Hematopoietic multipotent progenitor cell treated with erythropoietin and hydrocortisone succinate and interleukin-3 and kit ligand, for 8 days (in vitro differentiated cells): ENCODE measurements at regions not wholly inside any gene's neighbourhood (a gene's known extent, or its start where the extent isn't known, plus 50 kb on each side); places are given as distances from the start of the nearest gene placed in this dataset.

Experiments used
- DNase-seq: peaks from one replicate; pipeline ENCODE4 v3.0.0-alpha.2; 2015

DNA sequence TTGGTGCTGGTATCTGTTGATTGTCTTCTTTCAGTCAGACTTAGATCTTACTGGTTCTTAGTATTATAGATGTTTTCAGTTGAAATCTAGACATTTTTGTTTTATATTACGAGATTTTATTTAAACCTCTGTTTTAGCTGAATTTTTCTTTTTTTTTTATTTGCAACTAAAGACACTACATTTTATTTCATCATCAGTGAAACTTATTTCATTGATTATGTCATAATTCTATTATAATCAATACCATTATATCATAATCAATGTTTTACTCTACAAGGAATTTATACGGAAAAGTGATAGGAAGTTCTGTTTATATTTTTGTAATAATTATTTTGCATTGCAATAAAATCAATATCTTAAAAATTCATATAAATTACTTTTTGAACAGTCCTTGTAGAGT lies 477.4 kb upstream of the MDFIC2 start:
- no peak for DNase-seq

DNA sequence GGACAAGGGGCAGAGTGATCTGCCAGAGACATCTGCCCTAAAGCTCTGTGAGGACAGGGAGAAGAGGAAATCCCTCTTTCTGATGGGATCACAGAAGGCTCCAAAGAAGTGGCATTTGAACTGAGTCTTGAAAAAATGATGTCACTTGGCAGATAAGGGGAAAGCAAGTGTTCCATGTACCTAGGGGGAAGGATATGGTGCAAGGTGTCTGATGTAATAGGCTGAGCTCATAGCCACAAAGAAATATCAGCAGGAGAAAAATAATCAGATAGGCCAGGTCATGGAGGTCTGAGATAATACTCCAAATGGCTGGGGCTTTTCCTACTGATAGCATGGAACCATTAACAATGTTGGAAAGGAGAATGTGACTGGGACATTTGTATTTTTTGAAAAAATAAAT lies 468.4 kb upstream of the MDFIC2 start:
- DNase-seq, result no peak

DNA sequence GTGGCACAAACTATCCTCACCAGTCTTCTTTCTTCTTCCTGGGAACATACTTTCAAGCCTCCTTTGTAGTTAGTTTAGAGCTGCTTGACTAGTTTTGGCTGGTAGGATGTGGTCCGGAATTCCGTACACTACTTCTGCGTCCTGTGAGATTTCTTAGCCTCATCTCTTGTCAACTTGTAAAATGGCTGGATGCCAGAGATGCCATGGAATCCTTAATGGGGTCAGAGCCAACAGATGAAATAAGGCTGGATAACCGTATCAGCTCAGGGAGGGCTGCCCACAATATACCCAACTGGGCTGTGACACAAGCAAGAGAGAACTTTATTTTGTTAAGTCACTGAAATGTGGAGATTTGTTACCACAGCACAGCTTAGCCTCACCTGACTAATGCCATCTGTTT lies 466.9 kb upstream of the MDFIC2 start:
- DNase-seq, result no peak

DNA sequence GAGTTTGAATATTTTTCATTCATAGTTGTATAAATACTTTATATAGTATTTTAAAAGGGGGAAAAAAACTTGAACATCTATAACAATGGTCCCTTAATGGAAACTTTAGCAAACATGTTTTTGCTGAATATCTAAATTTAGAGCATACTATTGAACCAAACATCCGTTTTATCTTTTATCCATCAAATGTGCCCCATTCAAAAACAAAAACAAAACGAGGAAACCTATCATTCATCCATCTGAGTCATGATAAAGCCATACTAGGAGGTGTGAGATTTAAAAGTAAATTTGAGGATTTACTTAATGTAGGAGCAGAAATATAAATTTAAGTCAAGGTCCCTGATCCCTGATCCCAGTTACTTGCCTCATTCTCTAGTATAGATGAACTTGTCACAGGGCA lies 463.6 kb upstream of the MDFIC2 start:
- no peak for DNase-seq

DNA sequence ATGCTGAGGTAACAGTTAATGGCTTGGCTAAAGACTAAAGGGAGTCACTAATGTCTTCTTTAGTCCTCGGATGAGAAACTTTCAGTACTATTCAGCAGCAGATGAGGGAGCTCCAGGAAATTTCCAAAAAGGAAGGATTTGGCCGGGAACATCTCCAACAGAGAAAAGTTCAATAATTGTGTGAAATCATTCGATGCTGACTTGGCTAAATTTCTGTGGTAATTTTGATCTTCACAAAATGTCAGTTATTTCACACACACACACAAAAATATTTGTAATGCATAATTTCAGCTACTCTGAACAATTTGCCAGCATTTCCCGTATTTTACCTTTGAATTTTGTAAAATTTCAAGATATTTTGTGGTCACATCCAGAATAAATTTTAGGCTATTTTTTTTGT lies 462.8 kb upstream of the MDFIC2 start:
- DNase-seq, result no peak

DNA sequence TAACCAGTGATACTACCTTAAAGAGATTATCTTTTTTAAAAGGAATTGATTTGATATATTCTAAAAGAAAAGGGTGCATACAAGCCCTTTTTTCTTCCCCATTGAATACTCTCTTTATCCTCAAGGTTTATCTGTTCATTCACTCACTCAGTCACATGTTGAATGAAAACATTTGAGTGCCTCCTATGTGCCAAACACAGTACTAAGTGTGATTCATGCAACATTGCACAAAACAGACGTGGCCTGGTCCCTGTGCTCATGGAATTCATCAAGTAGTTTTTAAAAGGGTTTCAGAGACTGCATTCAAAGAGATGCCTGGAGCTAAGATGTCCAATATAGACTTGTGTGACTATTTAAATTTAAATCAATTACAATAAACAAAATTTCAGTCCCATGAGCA lies 462.2 kb upstream of the MDFIC2 start:
- no peak for DNase-seq

DNA sequence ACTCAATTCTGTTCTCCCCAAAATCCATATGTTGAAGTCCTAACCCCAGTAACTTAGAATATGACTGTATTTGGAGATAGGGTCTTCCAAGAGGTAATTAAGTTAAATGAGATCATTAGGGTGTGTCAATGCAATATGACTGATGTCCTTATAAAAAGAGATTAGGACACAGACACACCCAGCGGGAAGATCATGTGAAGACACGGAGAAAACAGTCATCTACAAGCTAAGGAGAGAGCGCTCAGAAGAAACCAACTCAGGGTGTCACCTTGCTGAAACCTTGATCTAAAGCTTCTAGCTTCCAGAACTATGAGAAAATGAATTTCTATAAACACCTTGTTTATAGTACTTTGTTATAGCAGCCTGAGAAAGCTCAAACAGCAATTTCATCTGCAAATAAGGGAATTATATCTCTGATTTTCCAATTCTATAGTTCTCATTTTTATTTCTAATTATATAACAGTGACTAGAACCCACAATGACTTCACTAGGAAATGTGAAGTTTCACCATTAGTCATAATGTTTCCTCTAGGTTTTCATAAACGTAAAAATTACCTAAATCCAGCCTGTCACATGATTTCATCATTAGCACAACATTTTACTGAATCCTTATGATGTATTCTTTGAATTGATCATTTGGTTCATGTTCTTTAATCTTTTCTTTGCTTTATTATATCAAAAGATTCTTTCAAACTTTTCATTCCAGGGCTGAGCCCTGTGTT lies 459.1 kb upstream of the MDFIC2 start:
- DNase-seq, result no peak

DNA sequence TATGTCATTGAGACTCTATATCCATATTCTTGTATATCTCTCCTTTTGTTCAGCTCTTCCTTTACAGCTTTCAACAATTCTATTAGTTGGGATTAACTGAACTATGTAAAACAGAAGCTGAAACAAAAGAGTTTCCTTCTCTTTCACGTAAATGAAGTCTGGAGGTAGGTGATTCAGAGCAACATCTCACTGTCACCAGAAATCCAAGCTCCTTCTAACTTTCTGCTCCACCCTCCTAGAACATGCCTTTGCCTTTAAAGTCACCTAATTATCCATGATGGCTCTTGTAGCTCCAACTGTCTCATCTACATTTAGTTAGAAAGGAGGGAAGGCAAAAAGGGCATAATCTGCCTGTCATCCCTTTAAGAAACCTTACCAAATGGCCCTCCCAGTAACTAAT lies 458.2 kb upstream of the MDFIC2 start:
- no peak for DNase-seq

DNA sequence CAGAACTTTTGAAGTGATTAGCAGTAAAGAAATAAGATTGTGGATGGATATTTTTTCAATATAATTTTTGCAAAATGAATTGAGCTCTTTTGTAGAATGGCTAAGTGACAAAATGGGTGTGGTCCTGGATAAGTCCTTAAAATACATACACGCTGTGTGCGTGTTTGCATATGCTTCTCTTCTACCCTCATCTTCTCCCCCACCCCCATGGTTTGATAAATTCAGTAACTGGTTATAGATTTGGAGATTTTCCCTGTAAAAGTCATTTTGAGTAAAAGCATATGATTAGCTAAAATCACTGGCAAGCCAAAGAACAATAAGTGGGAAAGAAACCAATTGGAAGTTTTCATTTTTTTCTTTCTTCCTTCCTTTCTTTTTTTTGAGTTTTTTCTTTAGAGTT lies 453.9 kb upstream of the MDFIC2 start:
- no peak for DNase-seq

DNA sequence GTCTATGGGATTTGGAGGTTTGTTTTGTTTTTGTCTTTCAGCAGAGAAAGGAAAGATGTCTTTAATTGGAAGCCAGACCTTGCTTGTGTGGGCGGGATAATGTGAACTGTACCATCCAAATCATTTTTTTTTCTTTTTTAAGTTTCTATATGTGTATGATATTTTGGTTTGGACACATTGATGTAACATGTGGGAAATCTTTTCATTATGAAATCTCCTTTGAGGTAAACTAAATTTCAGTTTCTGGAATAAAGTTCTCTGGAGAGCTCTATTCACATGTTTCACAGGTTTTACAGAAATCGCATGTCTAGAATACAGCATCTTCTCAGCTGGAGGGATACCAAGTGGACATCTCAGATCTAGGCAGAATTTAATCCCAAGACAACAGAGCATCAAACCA lies 451.5 kb upstream of the MDFIC2 start:
- no peak for DNase-seq

DNA sequence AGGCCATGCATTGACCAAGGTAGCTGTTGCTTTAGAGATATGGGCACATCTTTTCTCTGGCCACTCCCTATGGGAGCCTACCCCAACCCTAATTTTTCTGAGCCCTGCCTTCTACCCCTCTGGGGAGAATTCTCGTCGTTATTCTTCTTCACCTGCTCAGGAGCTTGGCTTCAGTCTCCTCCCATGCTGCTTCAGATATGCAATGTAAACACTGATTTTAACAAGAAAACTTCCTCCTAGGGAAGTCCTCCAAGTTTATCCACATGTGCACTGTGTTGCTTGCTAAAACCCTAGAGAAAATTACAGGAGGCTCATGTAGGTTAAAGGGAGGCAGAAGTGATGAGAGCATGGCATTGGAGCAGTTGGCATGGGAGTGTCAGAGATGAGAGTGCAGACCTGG lies 445.2 kb upstream of the MDFIC2 start:
- DNase-seq, result no peak

DNA sequence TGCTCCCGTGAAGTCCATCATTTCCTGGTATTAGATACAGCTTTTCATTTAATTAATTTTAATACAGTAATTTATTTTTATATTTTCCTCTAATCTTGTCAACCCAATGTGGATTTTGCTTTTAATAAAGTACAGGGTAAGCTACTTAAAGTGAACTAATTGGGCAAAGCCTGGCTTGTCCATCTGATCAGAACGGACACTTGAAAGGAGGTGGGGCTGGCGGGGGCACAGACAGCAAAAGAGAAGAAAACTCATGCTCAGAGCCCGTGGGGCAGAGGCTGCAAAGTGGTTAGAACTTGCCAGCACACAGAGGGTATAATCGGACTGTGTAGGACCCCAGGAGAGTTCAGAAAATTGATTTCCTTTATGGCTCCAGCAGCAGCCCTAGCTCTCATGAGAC lies 443.1 kb upstream of the MDFIC2 start:
- DNase-seq, result no peak

DNA sequence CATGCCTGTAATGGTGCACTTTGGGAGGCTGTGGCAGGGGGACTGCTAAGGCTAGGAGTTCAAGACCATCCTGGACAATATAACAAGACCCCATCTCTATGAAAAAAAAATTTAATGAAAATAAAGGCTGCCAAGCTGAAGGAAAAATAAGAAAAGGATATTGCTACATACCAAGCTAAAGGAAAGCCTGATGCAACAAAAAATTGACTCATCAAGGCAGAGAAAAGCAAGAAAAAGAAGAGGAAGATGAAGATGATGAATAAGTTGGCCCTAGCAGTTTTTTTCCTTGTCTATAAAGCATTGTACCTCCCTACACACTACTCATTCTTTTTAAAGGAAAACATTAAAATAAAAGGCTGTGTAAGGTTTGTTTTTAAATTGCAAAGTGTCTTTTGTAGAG lies 441.9 kb upstream of the MDFIC2 start:
- no peak for DNase-seq

DNA sequence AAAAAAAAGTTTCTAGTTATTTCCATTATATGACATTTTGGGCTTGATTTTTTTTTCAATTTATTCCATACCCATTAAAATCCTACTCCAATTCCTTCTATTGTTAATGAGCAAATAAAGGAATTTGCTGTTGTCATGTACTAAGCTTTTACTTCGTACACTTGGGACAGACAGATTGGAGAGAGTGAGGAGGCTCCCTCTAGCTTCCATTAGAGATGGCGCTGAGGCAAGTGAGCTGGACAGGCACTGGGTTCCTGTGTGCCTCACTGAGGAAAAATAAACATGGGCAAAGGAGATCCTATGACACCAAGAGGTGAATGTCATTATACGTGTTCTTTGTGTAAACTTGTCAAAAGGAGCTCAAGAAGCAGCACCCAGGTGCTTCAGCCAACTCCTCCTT lies 441.1 kb upstream of the MDFIC2 start:
- no peak for DNase-seq

DNA sequence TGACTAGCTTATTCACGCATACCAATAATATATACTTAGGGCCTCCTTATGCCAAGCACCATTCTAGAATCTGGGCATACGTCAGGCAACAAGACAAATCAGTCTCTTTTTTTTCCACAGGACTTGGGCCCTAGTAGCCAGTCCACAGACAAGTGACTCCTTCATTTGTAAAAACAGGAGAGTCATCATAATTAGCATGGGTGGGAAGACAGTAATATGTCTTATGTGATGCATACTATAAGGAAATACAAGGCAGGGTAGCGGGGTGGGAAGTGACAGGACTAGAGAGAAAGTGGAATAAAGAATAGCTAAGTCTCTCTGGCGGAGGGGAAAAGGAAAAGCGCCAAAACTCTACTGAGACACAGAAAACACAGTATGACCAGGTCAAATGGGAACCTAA lies 439.6 kb upstream of the MDFIC2 start:
- no peak for DNase-seq

DNA sequence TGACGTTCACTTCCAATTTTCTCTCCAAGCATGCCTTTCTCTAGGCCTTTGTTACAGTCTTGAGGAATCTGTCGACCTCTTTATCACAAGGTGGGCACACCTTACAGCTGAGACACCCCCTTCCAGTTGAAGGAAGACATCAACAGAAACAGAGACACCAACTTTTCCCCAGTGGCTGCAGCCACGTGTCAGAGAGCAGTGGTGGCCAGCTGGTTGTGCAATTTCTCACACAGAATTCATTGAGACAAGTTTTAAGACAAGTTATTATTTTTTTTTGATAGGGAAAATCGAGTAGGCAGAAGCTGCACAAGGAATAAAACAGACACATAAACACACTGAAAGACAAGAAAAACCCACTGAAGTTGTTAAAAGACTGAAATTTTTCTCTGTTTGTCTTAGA lies 436.7 kb upstream of the MDFIC2 start:
- DNase-seq, result no peak

DNA sequence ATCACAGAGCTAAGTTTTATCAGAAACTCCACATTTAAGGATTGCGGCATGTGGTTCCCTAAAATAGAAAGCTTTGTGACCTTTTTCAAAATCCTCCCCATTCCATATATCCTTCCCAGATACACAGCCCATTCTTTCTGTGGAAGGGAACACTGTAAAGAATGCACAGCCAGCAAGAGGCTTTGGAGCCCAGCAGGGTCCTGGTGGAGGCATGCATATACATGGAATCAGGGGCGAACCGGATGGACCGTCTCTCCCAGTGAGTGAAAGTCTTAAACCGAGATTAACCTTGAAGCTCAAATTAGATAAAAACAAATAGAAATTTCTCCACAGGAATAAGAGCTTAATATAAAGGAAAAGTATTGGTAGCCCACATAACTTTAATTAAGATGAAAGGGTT lies 436.2 kb upstream of the MDFIC2 start:
- DNase-seq, result no peak

DNA sequence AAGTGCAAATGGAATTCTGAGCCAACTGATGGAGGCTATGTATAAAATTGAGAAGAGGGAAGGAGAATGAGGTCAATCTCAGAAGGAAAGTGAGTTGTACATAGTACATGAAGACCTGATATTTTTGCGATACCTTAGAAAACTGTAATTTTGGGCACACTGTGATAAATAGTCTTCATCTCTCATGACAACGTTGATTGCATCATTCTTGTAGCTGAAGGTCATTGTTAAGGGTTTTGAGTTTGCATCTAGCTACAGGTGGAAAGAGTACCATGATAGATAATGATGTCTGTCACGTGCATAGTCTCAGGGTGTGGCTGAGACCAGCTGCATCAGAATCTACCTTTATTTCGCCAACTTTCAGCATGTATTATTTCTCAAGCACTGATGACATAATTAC lies 435.4 kb upstream of the MDFIC2 start:
- DNase-seq, result no peak

DNA sequence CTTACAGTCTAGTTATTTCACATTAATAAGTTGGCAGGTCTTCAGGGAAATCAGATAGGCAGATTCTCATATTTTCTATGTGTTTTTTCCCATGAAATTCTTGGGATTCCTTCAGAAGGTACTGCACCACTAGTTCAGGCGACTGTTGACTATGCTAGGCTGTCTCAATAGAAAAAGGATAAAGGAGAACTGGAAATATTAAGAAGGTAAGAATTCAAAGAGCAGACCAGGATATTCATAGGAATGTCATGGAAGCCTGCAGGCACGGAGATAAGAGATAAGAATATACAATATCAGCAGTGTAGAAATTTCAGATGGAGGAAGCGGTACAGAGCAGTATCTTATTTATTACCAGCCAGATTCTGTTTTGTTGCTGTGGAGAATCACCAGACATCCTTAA lies 432.1 kb upstream of the MDFIC2 start:
- no peak for DNase-seq

DNA sequence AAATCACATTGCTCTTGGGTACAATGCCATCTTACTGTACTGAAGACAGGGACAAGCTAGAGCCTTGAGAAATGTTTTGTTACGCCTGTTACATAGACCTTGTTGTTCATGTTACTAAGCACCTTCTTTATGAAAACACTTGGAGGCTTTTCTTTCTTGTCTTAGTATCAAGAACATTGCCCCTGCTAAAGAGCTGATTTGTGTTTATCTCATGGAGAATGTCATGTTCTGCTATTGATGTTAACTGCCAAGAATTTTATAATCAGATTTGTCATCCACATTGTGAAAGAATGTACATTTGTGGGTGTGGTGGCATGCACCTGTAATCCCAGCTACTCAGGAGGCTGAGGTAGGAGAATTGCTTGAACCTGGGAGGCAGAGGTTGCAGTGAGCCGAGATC lies 431.3 kb upstream of the MDFIC2 start:
- no peak for DNase-seq

DNA sequence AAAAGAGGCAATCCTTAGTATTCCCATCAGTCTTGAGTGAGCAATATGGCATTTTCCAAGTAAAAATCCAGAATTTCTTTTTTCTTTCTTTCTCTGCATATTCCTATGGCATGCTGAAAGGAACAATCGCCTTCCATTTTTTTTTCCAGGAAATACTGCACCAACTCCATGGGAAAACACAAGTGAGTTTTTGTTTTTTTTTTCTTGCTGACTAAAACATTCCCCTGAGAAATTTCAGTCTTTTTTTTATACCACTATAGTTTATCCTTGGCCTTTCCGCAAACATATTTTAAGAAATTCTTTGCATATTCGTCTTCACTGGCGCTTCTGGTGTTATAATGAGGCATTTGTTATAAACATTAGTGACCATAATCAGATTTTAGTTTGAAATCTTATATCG lies 429.6 kb upstream of the MDFIC2 start:
- DNase-seq, result no peak

DNA sequence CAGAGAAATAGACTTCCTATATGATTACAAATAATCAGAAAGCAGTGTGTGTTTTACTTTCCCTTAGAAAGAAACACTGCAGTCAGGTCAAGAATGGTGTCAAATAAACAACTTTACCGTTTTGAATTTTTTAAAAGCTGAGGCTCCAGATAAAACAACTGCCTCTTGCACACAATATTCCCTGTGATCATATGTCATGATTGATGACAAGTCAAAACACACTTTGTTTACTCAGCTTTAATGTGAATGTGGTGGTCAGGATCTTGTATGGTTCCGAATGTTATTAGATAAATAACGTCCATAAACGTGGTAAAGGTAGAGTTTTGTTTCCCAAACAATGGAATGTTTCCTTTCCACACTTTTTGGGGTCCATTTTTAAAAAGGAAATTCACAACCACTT lies 428.4 kb upstream of the MDFIC2 start:
- DNase-seq, result no peak

DNA sequence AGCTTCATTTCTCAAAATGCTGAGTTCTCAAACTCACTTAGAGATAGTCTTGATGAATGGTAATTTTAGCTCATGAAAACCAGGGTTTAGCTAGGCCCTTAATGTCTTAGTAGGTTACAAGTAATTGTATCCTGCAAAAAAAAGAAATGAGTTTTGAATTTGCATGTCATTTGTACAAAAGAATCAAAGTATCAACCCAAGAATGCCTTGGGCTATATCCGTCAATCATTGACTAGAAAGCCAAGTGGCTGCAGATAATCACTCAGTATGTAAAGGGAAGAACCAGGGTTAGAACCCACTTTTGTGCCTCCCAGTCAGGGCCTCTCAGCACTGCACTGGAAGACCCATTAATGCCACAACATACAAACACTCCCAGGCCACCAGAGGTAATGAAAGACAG lies 427.6 kb upstream of the MDFIC2 start:
- DNase-seq, result no peak

DNA sequence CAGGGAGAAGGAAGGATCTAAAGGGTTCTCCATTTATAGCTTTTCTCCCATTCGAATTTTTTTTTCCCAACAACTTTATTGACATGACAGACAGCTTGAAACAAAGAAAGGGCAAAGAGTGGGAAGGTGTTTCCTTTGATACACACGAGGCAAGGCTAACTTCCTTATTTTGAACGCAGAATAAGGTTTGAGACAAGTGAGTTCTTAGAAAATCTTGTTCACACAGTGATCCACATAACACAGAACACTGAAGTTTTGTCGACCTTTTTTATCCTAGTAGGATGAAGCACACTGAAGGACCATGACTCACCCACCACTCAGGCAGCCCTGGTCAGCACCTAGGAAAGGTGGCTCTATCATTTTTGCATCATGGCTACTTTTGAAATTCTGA lies 425.8 kb upstream of the MDFIC2 start:
- DNase-seq, result no peak

DNA sequence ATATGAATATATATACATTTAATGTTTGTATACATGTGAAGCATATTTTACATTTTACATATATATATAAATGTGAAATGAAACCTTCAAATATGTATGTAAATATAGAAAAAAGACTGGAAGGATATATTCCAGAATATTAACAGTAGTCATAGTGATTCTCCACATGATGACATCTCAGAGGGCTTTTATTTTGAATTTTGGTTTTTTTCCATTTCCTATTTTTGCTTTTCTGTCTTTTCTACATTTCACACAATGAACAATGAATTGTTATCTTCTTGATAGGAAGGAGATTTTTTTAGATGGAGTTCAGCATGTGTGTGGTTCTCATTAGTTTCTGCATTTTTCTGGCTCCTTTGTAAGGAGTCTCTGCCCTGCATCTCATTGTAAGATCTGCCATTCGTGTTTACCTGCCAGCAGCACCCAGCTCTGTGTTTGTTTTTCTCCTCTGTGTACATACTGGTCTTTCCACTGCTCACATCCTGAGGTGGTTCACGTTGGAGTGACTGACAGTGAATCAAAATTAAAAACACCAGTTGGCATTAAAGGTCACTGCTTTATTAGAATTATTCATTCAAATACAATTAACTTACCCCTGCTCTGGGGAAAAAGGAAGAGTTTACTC lies 425.3 kb upstream of the MDFIC2 start:
- no peak for DNase-seq
